Loucy (cell line): ENCODE measurements at regions not wholly inside any gene's neighbourhood (a gene's known extent, or its start where the extent isn't known, plus 50 kb on each side); places are given as distances from the start of the nearest gene placed in this dataset.

Experiments used
- H2AFZ ChIP-seq: fragments of 200-600 bp; sonication (generic); 2 replicates; pipeline ENCODE4 v1.6.0; 2016; ENCODE audit warnings: antibody characterized with exemption, mild to moderate bottlenecking, low read length, moderate library complexity
- H3F3A ChIP-seq: fragments of 200-600 bp; 2 replicates; pipeline ENCODE4 v1.6.0; 2016; ENCODE audit warnings: antibody characterized with exemption, low read depth, mild to moderate bottlenecking
- H3K27me3 ChIP-seq: fragments of 200-600 bp; sonication (generic); 2 replicates; pipeline ENCODE4 v1.6.1; 2014; ENCODE audit warnings: low read length, mild to moderate bottlenecking; ENCODE audit not compliant: insufficient read depth, poor library complexity, severe bottlenecking
- H3K36me3 ChIP-seq: fragments of 200-600 bp; sonication (generic); 2 replicates; pipeline ENCODE4 v1.6.1; 2016; ENCODE audit warnings: low read length; ENCODE audit not compliant: insufficient read depth
- H3K4me1 ChIP-seq: fragments of 200-600 bp; sonication (generic); 2 replicates; pipeline ENCODE4 v1.5.1; 2014; ENCODE audit warnings: low read length, mild to moderate bottlenecking; ENCODE audit not compliant: insufficient read depth, poor library complexity, severe bottlenecking
- H3K4me2 ChIP-seq: fragments of 200-600 bp; sonication (generic); 2 replicates; pipeline ENCODE4 v1.6.0; 2014; ENCODE audit warnings: antibody characterized with exemption, low read length, low read depth, mild to moderate bottlenecking; ENCODE audit not compliant: poor library complexity, severe bottlenecking
- H3K4me3 ChIP-seq: fragments of 200-600 bp; sonication (generic); 2 replicates; pipeline ENCODE4 v1.5.1; 2014; ENCODE audit warnings: low read length, mild to moderate bottlenecking, mixed read lengths; ENCODE audit not compliant: poor library complexity, severe bottlenecking
- H3K79me2 ChIP-seq: fragments of 200-600 bp; sonication (generic); 2 replicates; pipeline ENCODE4 v1.6.1; 2014; ENCODE audit warnings: low read length; ENCODE audit not compliant: insufficient read depth
- H3K9ac ChIP-seq: fragments of 200-600 bp; sonication (generic); 2 replicates; pipeline ENCODE4 v1.6.0; 2014; ENCODE audit warnings: mild to moderate bottlenecking, low read depth, low read length, moderate library complexity; ENCODE audit not compliant: poor library complexity, severe bottlenecking
- H3K9me2 ChIP-seq: fragments of 200-600 bp; sonication (generic); replicated peaks from 2 replicates; pipeline ENCODE4 v1.6.1; 2016; ENCODE audit warnings: low read depth, low read length, mixed read lengths
- H3K9me3 ChIP-seq: fragments of 200-600 bp; sonication (generic); 2 replicates; pipeline ENCODE4 v1.6.1; 2014; ENCODE audit warnings: mild to moderate bottlenecking, antibody characterized with exemption, low read length, low read depth; ENCODE audit not compliant: insufficient read depth
- H4K20me1 ChIP-seq: fragments of 200-600 bp; sonication (generic); 2 replicates; pipeline ENCODE4 v1.6.0; 2014; ENCODE audit warnings: antibody characterized with exemption, low read length, mild to moderate bottlenecking; ENCODE audit not compliant: insufficient read depth, poor library complexity, severe bottlenecking
- CTCF ChIP-seq: fragments of 200-600 bp; sonication (generic); conservative IDR thresholded peaks from 2 replicates; pipeline ENCODE4 v1.5.1; 2014; ENCODE audit warnings: mild to moderate bottlenecking, antibody characterized with exemption, low read length
- EZH2phosphoT487 ChIP-seq: fragments of 200-600 bp; IDR thresholded peaks from 2 replicates; pipeline ENCODE4 v1.6.1; 2018; ENCODE audit warnings: antibody characterized with exemption, mild to moderate bottlenecking, moderate library complexity, borderline replicate concordance

- Histone ChIP-seq H3K36me3 (no peaks in the 10 kb centered on the region), H3K4me1 (no peaks in the 10 kb centered on the region), H3F3A (no peaks in the 10 kb centered on the region), H3K9ac (no peak overlapping the region), H3K79me2 (no peaks in the 10 kb centered on the region), H3K27me3 (peaks cover 83% of the 10 kb centered on the region), H3K9me3 (peaks cover 11% of the 10 kb centered on the region; the same call in 1 of the 2 replicates), H3K9me2 (no peaks in the 10 kb centered on the region), H4K20me1 (no peaks in the 10 kb centered on the region), H2AFZ (no peak overlapping the region), H3K4me3 (no peak overlapping the region), H3K4me2 (no peak overlapping the region)
- TF ChIP-seq EZH2phosphoT487 (no peak), CTCF (no peak)
Measured at GRCh38 chr14:99028041-99028440, 244.0 kb downstream of the BCL11B start.

- H3K27me3 ChIP-seq, result peaks cover 82% of the 10 kb centered on the region
Measured at GRCh38 chr14:99028521-99028920, 243.5 kb downstream of the BCL11B start.

GRCh38 chr14:99029145-99029915 is 242.7 kb downstream of the BCL11B start:
- Histone ChIP-seq H3K9me3 (peaks cover 11% of the 10 kb centered on the region; the same call in 1 of the 2 replicates), H4K20me1 (no peaks in the 10 kb centered on the region), H3K79me2 (no peaks in the 10 kb centered on the region), H3K27me3 (peaks cover 74% of the 10 kb centered on the region), H3K4me1 (no peaks in the 10 kb centered on the region), H3K9me2 (no peaks in the 10 kb centered on the region), H3K4me3 (no peak overlapping the region), H2AFZ (no peak overlapping the region), H3K36me3 (no peaks in the 10 kb centered on the region), H3K4me2 (no peak overlapping the region), H3K9ac (no peak overlapping the region), H3F3A (no peaks in the 10 kb centered on the region)
- TF ChIP-seq CTCF (no peak), EZH2phosphoT487 (no peak)

More at GRCh38 chr14:99028521-99028920, 243.5 kb downstream of the BCL11B start:
- no peak overlapping the region for H3K9ac ChIP-seq
- no peaks in the 10 kb centered on the region for H3K4me1 ChIP-seq
- no peaks in the 10 kb centered on the region for H3F3A ChIP-seq
- no peaks in the 10 kb centered on the region for H4K20me1 ChIP-seq
- no peaks in the 10 kb centered on the region for H3K79me2 ChIP-seq
- no peaks in the 10 kb centered on the region for H3K36me3 ChIP-seq
- no peak overlapping the region for H3K4me2 ChIP-seq
- H2AFZ ChIP-seq, result no peak overlapping the region
- no peaks in the 10 kb centered on the region for H3K9me2 ChIP-seq
- H3K4me3 ChIP-seq, result no peak overlapping the region
- TF ChIP-seq EZH2phosphoT487 (no peak), CTCF (no peak)
- peaks cover 11% of the 10 kb centered on the region; the same call in 1 of the 2 replicates for H3K9me3 ChIP-seq
